Anterior cingulate cortex (tissue), 58 donors: ENCODE measurements at regions not wholly inside any gene's neighbourhood (a gene's known extent, or its start where the extent isn't known, plus 50 kb on each side); places are given as distances from the start of the nearest gene placed in this dataset.

Experiments used
- DNase-seq, 58 donors: peaks; one replicate each; lab custom pipeline; 2025; lab: John Stamatoyannopoulos, UW

DNA sequence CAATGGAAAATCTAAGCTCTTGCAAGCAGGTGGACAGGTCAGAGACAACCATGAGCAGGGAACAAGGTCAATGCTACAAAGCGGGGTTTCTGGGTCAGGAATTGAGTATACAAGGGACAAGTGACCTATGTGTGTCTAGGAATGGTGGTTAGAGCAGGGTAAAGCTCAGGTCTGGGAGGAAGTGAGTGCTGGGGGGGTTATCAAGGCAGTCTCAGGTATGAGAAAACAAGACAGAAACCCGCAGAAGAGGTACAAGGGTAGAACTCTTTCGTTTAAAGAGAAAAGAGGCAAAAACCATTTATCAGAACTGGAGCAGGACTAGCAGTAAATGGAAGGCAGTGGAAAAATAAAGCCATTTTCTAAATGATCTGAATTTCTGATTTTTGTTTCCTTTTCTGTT lies 298.4 kb downstream of the ALDH8A1 start:
- DNase-seq, result no peak

DNA sequence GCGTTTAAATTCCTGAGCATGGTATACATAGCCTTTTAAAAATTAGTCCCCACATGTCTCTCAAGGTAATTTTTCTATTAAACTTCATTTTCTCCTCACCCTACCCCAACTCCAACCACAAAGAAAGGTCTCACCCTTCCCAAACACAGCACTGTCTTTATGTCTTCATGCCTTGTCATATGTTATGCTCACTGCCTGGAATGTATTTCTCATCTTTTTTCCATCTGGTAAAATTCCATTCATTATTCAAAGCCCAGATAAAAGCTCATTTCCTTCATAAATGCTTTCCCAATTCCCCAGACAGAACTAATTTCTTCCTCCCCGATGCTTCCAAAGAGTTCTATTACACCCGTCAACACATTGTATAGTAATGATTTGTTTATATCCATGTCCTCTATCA lies 302.0 kb downstream of the ALDH8A1 start:
- no peak for DNase-seq

GRCh38 chr6:134642819-134643218 lies 307.1 kb downstream of the ALDH8A1 start:
- DNase-seq, result no peak

DNA sequence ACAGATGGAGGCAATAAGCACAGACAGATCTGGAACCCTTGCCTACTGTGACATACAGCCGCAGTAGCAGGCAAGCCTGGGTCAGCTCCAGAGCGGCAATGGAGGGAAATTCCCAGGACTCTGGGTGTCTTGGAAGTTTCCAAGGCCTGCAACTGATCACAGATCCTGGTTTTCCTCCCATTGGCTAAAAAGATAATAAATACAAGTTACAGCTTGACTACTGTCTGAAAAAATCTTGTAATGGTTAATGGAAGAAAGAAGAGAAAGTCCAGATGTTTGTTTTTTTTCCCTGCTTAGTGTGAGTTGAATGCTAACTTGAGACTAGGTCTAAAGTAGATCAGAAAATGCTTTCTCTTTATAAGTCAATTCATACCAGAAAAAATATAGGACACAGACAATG lies 307.6 kb downstream of the ALDH8A1 start:
- peak in 1 of 58 donors; percentile 16 for DNase-seq

GRCh38 chr6:134640975-134641429 lies 308.9 kb downstream of the ALDH8A1 start:
- DNase-seq, result peak in 52 of 58 donors; percentile 10 to 85 (median 54)

GRCh38 chr6:134640229-134640628 lies 309.7 kb downstream of the ALDH8A1 start:
- no peak for DNase-seq

- DNase-seq, result no peak
Observed at GRCh38 chr6:134637847-134638437, 312.0 kb downstream of the ALDH8A1 start.

DNA sequence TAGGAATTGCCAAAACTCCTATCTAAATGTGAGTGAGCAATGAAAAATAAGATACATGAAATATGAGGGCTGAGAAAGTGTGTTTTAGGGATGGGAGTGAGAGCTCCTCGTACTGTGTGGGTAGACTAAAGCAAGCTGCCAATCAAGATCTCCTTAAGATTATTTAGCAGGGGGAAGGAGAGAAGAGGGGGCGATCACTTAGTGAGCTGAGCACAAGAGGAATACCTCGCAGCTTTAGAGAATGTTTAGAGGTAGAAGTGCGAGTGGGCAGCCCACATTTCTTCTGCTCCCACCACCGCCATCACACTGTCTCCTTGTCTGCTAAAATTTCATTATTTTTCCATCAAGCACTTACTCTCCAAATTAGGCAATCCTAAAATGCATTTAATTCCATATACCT lies 312.6 kb downstream of the ALDH8A1 start:
- DNase-seq, result peak in 1 of 58 donors; percentile 31

GRCh38 chr6:134636186-134636799 lies 313.6 kb downstream of the ALDH8A1 start:
- DNase-seq, result peak in 2 of 58 donors; percentile 32 to 64

DNA sequence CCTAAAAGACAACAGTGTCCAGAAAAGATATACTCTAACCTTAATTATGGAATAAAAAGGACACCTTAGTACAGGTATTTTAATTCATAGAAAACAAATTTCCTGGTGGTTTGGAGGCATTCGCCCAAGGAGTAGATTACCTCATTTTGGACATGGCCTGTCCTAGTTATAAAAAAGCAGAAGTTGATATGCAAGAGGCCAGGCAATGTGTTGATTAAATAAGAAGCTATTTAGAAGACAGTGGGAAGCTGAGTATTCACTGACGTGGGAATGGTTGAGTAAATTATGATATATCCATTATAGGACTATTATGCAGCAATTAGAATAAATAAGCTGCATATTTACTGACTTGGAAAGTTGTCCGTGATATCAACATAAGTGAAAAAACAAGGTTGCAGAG lies 314.9 kb downstream of the ALDH8A1 start:
- DNase-seq, result no peak

DNA sequence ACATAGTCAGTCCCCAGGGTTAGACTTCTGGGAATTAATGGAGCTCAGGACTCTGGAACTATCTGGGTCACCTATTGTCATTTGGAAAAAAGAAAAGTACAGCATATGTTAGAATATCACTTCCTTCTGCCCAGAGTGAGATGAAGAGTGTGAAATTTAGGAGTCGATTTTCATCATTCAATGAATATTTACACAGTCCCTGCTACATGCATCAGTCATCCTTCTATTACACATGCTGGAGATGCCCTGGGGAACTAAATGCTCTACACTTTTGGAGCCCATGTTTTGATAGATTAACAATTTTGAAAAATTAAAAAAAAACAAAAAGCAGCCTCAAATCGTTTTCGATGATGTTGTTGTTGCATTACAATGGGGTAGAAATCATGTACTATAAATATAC lies 315.4 kb downstream of the ALDH8A1 start:
- no peak for DNase-seq

GRCh38 chr6:134632982-134633940 lies 315.3 kb upstream of the SGK1 start:
- peak in 3 of 58 donors; percentile 4 to 36 (median 19) for DNase-seq

GRCh38 chr6:134632024-134632423 lies 314.1 kb upstream of the SGK1 start:
- peak in 1 of 58 donors; percentile 50 for DNase-seq

GRCh38 chr6:134631398-134631924 lies 313.5 kb upstream of the SGK1 start:
- DNase-seq, result no peak

GRCh38 chr6:134630508-134631121 lies 312.7 kb upstream of the SGK1 start:
- peak in 13 of 58 donors; percentile 1 to 65 (median 34) for DNase-seq

DNA sequence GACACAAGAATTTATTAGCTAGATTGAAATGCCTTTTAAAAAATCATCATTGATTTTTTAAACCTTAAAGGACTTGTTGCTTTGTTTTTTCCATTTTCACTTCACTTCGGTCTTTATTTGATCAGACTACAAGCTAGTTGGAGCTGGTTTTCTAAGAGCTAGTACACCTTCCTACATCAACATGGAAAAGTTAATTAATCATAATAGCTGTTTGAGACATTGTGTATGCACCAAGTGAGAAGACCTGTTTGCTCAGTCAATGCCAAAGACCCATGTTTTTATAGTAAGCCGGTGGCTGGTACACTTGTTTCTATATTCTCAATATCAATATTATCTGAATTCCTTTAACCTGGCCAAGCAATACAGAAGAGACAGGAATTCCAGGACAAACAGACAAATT lies 310.2 kb upstream of the SGK1 start:
- DNase-seq, result no peak

DNA sequence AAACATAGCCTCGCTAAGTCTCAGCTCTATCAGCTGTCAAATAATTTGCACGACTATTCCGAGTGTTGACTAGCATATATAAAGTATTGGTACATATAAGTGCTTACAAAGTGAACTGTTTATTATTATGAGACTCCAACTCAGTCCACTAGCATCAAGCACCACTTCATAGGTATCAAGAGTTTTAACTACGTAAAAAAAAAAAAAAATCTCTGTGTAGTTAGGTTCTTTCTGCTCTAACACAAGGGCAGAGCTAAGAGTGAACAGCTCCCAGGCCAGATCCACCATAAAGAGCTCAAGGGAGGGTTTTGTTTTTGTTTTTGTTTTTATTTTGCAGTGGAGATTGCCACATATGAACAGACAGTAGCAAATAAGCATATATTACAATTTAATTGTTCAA lies 309.8 kb upstream of the SGK1 start:
- no peak for DNase-seq

DNA sequence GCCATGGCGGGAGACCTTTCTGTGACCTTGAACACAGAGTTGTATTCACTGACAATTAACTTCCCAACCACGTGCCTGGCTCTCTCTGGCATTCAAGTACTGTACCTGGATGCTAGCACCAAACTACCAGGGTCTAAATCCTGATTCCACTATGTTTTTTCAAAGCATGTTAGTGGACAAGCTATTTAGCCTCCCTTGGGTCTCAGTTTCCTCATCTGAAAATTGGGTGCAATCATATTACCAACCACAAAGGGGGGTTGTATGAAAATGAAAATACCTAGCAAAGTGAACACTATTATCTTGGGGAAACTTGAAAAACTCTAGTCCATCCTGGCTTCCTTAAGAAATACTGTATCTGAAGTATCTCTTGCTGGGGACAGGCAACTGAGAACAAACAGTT lies 308.7 kb upstream of the SGK1 start:
- no peak for DNase-seq

GRCh38 chr6:134626086-134626485 lies 308.2 kb upstream of the SGK1 start:
- no peak for DNase-seq

- DNase-seq, result no peak
Observed at GRCh38 chr6:134624781-134625180, 306.9 kb upstream of the SGK1 start.

- no peak for DNase-seq
Observed at GRCh38 chr6:134623401-134623800, 305.5 kb upstream of the SGK1 start.
